ENCODE measurements at regions not wholly inside any gene's neighbourhood (a gene's known extent, or its start where the extent isn't known, plus 50 kb on each side); places are given as distances from the start of the nearest gene placed in this dataset.

- Mint-ChIP-seq H3K4me1 (ENCODE audit: unreplicated experiment) (no peaks in the 10 kb centered on the region), H3K9me3 (ENCODE audit: unreplicated experiment) (no peaks in the 10 kb centered on the region), H3K27me3 (ENCODE audit: unreplicated experiment) (peaks cover 1% of the 10 kb centered on the region), H3K27ac (ENCODE audit: unreplicated experiment) (no peak overlapping the region), H3K36me3 (ENCODE audit: low read depth, unreplicated experiment) (no peaks in the 10 kb centered on the region), H3K4me3 (ENCODE audit: unreplicated experiment) (no peak overlapping the region)
- TF ChIP-seq, protein P1, sequence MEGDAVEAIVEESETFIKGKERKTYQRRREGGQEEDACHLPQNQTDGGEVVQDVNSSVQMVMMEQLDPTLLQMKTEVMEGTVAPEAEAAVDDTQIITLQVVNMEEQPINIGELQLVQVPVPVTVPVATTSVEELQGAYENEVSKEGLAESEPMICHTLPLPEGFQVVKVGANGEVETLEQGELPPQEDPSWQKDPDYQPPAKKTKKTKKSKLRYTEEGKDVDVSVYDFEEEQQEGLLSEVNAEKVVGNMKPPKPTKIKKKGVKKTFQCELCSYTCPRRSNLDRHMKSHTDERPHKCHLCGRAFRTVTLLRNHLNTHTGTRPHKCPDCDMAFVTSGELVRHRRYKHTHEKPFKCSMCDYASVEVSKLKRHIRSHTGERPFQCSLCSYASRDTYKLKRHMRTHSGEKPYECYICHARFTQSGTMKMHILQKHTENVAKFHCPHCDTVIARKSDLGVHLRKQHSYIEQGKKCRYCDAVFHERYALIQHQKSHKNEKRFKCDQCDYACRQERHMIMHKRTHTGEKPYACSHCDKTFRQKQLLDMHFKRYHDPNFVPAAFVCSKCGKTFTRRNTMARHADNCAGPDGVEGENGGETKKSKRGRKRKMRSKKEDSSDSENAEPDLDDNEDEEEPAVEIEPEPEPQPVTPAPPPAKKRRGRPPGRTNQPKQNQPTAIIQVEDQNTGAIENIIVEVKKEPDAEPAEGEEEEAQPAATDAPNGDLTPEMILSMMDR (IDR thresholded peaks at IDR 0.05; ENCODE audit: unreplicated experiment) = no peak
- DNase-seq (ENCODE audit: low spot score) = no peak
These were observed 399.9 kb upstream of the FANCL start for GRCh38 chr2:58641001-58641400.

DNA sequence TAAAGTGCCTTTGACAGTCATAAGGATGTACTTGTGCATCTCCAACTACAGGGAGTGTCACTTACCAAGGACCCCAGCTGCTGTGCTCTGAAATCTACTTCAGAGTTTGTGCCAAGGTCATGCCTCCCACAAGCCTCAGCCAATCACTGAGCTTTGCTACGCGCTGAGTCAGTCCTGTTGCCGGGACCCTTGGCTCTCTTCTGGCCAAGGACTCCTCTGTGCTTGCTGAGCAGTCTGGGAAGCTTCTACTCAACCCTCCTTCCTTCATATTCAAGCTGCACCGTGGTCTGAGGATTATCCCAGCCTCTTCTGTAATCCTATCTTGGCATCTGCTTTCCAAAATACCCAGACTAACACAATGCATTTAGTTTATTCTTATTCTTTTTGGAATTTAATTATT, 398.9 kb upstream of the FANCL start:
- TF ChIP-seq, protein P1 (IDR thresholded peaks at IDR 0.05; ENCODE audit: unreplicated experiment) = no peak
- no peak for DNase-seq (ENCODE audit: low spot score)
- Mint-ChIP-seq H3K27me3 (ENCODE audit: unreplicated experiment) (peaks cover 1% of the 10 kb centered on the region), H3K4me1 (ENCODE audit: unreplicated experiment) (no peaks in the 10 kb centered on the region), H3K27ac (ENCODE audit: unreplicated experiment) (no peak overlapping the region), H3K9me3 (ENCODE audit: unreplicated experiment) (no peaks in the 10 kb centered on the region), H3K4me3 (ENCODE audit: unreplicated experiment) (no peak overlapping the region), H3K36me3 (ENCODE audit: low read depth, unreplicated experiment) (no peaks in the 10 kb centered on the region)

DNA sequence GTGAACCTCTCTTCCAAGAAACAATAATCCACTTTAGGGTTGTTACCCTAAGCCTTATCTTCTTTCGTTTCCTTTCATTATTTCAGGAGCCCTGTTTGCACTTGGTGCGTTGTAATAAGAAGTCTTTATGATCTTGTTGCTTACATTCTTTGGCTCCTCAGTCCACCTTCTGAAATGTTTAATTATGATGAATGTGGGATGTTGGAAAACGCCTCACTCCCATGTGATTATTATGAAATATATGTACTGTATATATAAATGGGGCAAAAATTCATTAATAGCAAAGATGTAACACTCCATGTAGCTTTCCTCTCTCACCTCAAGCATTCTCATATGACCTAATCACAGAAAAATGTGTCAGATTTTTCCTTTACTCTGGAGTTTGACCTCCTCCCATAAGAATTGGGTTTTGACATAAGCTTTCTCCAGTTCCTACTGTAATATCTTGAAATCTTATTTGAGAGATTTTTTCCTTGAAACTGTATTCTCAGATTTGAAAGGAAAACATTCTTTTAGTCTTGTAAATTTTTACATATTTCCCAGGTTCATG, 397.2 kb upstream of the FANCL start:
- Mint-ChIP-seq H3K9me3 (ENCODE audit: unreplicated experiment) (no peaks in the 10 kb centered on the region), H3K4me1 (ENCODE audit: unreplicated experiment) (peaks cover 3% of the 10 kb centered on the region), H3K27me3 (ENCODE audit: unreplicated experiment) (peaks cover 1% of the 10 kb centered on the region), H3K4me3 (ENCODE audit: unreplicated experiment) (no peak overlapping the region), H3K36me3 (ENCODE audit: low read depth, unreplicated experiment) (no peaks in the 10 kb centered on the region), H3K27ac (ENCODE audit: unreplicated experiment) (no peak overlapping the region)
- DNase-seq (ENCODE audit: low spot score) = no peak
- TF ChIP-seq, protein P1 (IDR thresholded peaks at IDR 0.05; ENCODE audit: unreplicated experiment) = no peak

GRCh38 chr2:58636872-58637271, 395.7 kb upstream of the FANCL start:
- H3K27me3 Mint-ChIP-seq (ENCODE audit: unreplicated experiment) = no peaks in the 10 kb centered on the region
- H3K9me3 Mint-ChIP-seq (ENCODE audit: unreplicated experiment) = no peaks in the 10 kb centered on the region
- no peaks in the 10 kb centered on the region for H3K36me3 Mint-ChIP-seq (ENCODE audit: low read depth, unreplicated experiment)
- no peak overlapping the region for H3K27ac Mint-ChIP-seq (ENCODE audit: unreplicated experiment)
- H3K4me3 Mint-ChIP-seq (ENCODE audit: unreplicated experiment) = no peak overlapping the region
- TF ChIP-seq, protein P1 (IDR thresholded peaks at IDR 0.05; ENCODE audit: unreplicated experiment) = no peak
- DNase-seq (ENCODE audit: low spot score) = no peak
- peaks cover 3% of the 10 kb centered on the region for H3K4me1 Mint-ChIP-seq (ENCODE audit: unreplicated experiment)

GRCh38 chr2:58635801-58636375, 394.8 kb upstream of the FANCL start:
- TF ChIP-seq, protein P1 (IDR thresholded peaks at IDR 0.05; ENCODE audit: unreplicated experiment) = no peak
- Mint-ChIP-seq H3K4me3 (ENCODE audit: unreplicated experiment) (no peak overlapping the region), H3K27ac (ENCODE audit: unreplicated experiment) (no peak overlapping the region), H3K27me3 (ENCODE audit: unreplicated experiment) (no peaks in the 10 kb centered on the region), H3K36me3 (ENCODE audit: low read depth, unreplicated experiment) (no peaks in the 10 kb centered on the region), H3K4me1 (ENCODE audit: unreplicated experiment) (peaks cover 3% of the 10 kb centered on the region), H3K9me3 (ENCODE audit: unreplicated experiment) (no peaks in the 10 kb centered on the region)
- no peak for DNase-seq (ENCODE audit: low spot score)
